Smooth muscle cell (in vitro differentiated cells): ENCODE measurements at regions not wholly inside any gene's neighbourhood (a gene's known extent, or its start where the extent isn't known, plus 50 kb on each side); places are given as distances from the start of the nearest gene placed in this dataset.
A peak's percentile ranks its signal among the peaks of the same experiment; 100 is the strongest.

Experiments used
- DNase-seq: peaks from one replicate; lab custom pipeline; 2025; ENCODE audit not compliant: unreplicated experiment; lab: John Stamatoyannopoulos, UW
- H2AFZ ChIP-seq: fragments of 200-600 bp; sonication (generic); 2 replicates; pipeline ENCODE4 v1.6.0; 2016; ENCODE audit warnings: antibody characterized with exemption, low read depth, mild to moderate bottlenecking
- H3F3A ChIP-seq: fragments of 200-600 bp; sonication (generic); 2 replicates; pipeline ENCODE4 v1.6.0; 2017; ENCODE audit warnings: antibody characterized with exemption, low read depth
- H3K27ac ChIP-seq: fragments of 200-600 bp; sonication (generic); 2 replicates; pipeline ENCODE4 v1.5.1; 2016; ENCODE audit warnings: low read depth, mild to moderate bottlenecking
- H3K27me3 ChIP-seq: fragments of 200-600 bp; sonication (generic); 2 replicates; pipeline ENCODE4 v1.6.1; 2016; ENCODE audit warnings: low read depth, mild to moderate bottlenecking
- H3K36me3 ChIP-seq: fragments of 200-600 bp; sonication (generic); 2 replicates; pipeline ENCODE4 v1.5.1; 2016; ENCODE audit warnings: low read depth
- H3K4me1 ChIP-seq: fragments of 200-600 bp; sonication (generic); 2 replicates; pipeline ENCODE4 v1.5.1; 2016; ENCODE audit warnings: low read depth
- H3K4me2 ChIP-seq: fragments of 200-600 bp; sonication (generic); 2 replicates; pipeline ENCODE4 v1.6.0; 2016; ENCODE audit warnings: mild to moderate bottlenecking
- H3K4me3 ChIP-seq: fragments of 200-600 bp; sonication (generic); 2 replicates; pipeline ENCODE4 v1.5.1; 2016; ENCODE audit warnings: mild to moderate bottlenecking
- H3K79me2 ChIP-seq: fragments of 200-600 bp; sonication (generic); 2 replicates; pipeline ENCODE4 v1.6.0; 2016; ENCODE audit warnings: low read depth, mild to moderate bottlenecking
- H3K9ac ChIP-seq: fragments of 200-600 bp; sonication (generic); 2 replicates; pipeline ENCODE4 v1.6.0; 2016; ENCODE audit warnings: low read depth
- H3K9me3 ChIP-seq: fragments of 200-600 bp; sonication (generic); replicated peaks from 2 replicates; pipeline ENCODE4 v1.5.1; 2016; ENCODE audit warnings: low read depth
- H4K20me1 ChIP-seq: fragments of 200-600 bp; sonication (generic); 2 replicates; pipeline ENCODE4 v1.6.0; 2016; ENCODE audit warnings: low read depth
- CTCF ChIP-seq: fragments of 200-600 bp; sonication (generic); IDR thresholded peaks from 2 replicates; pipeline ENCODE4 v1.5.1; 2017; ENCODE audit warnings: borderline replicate concordance, mild to moderate bottlenecking, antibody characterized with exemption; ENCODE audit not compliant: insufficient read depth, poor library complexity, severe bottlenecking
- WGBS: methylation state at CpG from one replicate; pipeline ENCODE4 v1.1.7; 2016; ENCODE audit warnings: low lambda C conversion rate; 5-methylcytosine and 5-hydroxymethylcytosine counted together

- Histone ChIP-seq H3K4me1 (peaks cover 12% of the 10 kb centered on the region), H3K27ac (no peak overlapping the region), H3K9me3 (no peaks in the 10 kb centered on the region), H2AFZ (no peak overlapping the region), H3K27me3 (no peaks in the 10 kb centered on the region), H3K36me3 (no peaks in the 10 kb centered on the region), H3K79me2 (no peaks in the 10 kb centered on the region), H3K9ac (no peak overlapping the region), H3K4me2 (no peak overlapping the region), H4K20me1 (no peaks in the 10 kb centered on the region), H3K4me3 (no peak overlapping the region), H3F3A (peaks cover 31% of the 10 kb centered on the region)
- no peak for TF ChIP-seq CTCF
- 87% methylated on average over 7 of the region's 7 CpGs for WGBS
- no peak for DNase-seq
Observed at GRCh38 chr17:31698751-31699150, 160.3 kb downstream of the COPRS start.

GRCh38 chr17:31697838-31698237 is 161.2 kb downstream of the COPRS start:
- DNase-seq = no peak
- Histone ChIP-seq H3F3A (peaks cover 31% of the 10 kb centered on the region), H3K36me3 (no peaks in the 10 kb centered on the region), H3K4me3 (no peak overlapping the region), H3K27me3 (no peaks in the 10 kb centered on the region), H3K4me1 (peaks cover 12% of the 10 kb centered on the region), H4K20me1 (no peaks in the 10 kb centered on the region), H3K9ac (no peak overlapping the region), H2AFZ (peak overlapping the region; percentile 16), H3K79me2 (no peaks in the 10 kb centered on the region), H3K27ac (no peak overlapping the region), H3K4me2 (no peak overlapping the region), H3K9me3 (no peaks in the 10 kb centered on the region)
- no peak for TF ChIP-seq CTCF
- WGBS = 58% methylated on average over 9 of the region's 9 CpGs

- H3K36me3 ChIP-seq = no peaks in the 10 kb centered on the region
- no peaks in the 10 kb centered on the region for H3K9me3 ChIP-seq
- peak overlapping the region; percentile 50 for H3K4me2 ChIP-seq
- DNase-seq = no peak
- H3K79me2 ChIP-seq = no peaks in the 10 kb centered on the region
- no peak overlapping the region for H3K9ac ChIP-seq
- H3K4me1 ChIP-seq = peaks cover 12% of the 10 kb centered on the region
- no peak for TF ChIP-seq CTCF
- H3K27me3 ChIP-seq = no peaks in the 10 kb centered on the region
- peak overlapping the region; percentile 63 for H3K27ac ChIP-seq
- 81% methylated on average over 9 of the region's 9 CpGs for WGBS
- peaks cover 31% of the 10 kb centered on the region for H3F3A ChIP-seq
- H2AFZ ChIP-seq = no peak overlapping the region
- no peak overlapping the region for H3K4me3 ChIP-seq
- H4K20me1 ChIP-seq = no peaks in the 10 kb centered on the region
Observed at GRCh38 chr17:31696703-31697325, 162.2 kb downstream of the COPRS start.

GRCh38 chr17:31696184-31696602 is 162.9 kb downstream of the COPRS start:
- H3K27ac ChIP-seq = peak overlapping the region; percentile 63
- 4% methylated on average over 12 of the region's 12 CpGs for WGBS

More at GRCh38 chr17:31696184-31696602, 162.9 kb downstream of the COPRS start:
- Histone ChIP-seq H3K4me2 (peak overlapping the region; percentile 50), H3F3A (peaks cover 31% of the 10 kb centered on the region), H3K9me3 (no peaks in the 10 kb centered on the region), H4K20me1 (no peaks in the 10 kb centered on the region), H3K9ac (no peak overlapping the region), H3K27me3 (no peaks in the 10 kb centered on the region), H3K4me3 (no peak overlapping the region), H3K79me2 (no peaks in the 10 kb centered on the region), H2AFZ (no peak overlapping the region), H3K4me1 (peaks cover 12% of the 10 kb centered on the region), H3K36me3 (no peaks in the 10 kb centered on the region)
- no peak for TF ChIP-seq CTCF
- DNase-seq = no peak
